PC-3 (cell line): ENCODE measurements at regions not wholly inside any gene's neighbourhood (a gene's known extent, or its start where the extent isn't known, plus 50 kb on each side); places are given as distances from the start of the nearest gene placed in this dataset.

Source experiments
- ATAC-seq: fragments of 200-7000 bp; cut with Tn5 transposase; 2 replicates; pipeline ENCODE4 v1.9.1; 2020; ENCODE audit warnings: mild to moderate bottlenecking, moderate library complexity
- BruUV-seq: library from RNA; stranded (reverse); fragments of 400-500 nt; replicated peaks from 2 replicates; lab custom pipeline; 2021; lab: Mats Ljungman, UMichigan
- CTCF ChIA-PET: fragments of 300-600 bp; sonication (Branson Sonifier 250); formaldehyde crosslinking; loops from one replicate; lab custom pipeline; 2022; ENCODE audit warnings: antibody characterized with exemption; lab: Charles Lee
- POLR2A ChIA-PET: fragments of 300-600 bp; sonication (Branson Sonifier 250); formaldehyde crosslinking; loops from one replicate; lab custom pipeline; 2022; ENCODE audit warnings: antibody characterized with exemption; ENCODE audit not compliant: unreplicated experiment; lab: Charles Lee
- DNase-seq: peaks from one replicate; pipeline ENCODE4 v3.0.0-alpha.2; 2015
- H2AFZ ChIP-seq: fragments of 300-600 bp; sonication (generic); 2 replicates; pipeline ENCODE4 v1.6.0; 2016; ENCODE audit warnings: antibody characterized with exemption, low read length
- H3F3A ChIP-seq: fragments of 300-600 bp; sonication (generic); one replicate; pipeline ENCODE4 v1.6.0; 2017; ENCODE audit warnings: antibody characterized with exemption, low read length, control low read depth, mild to moderate bottlenecking; ENCODE audit not compliant: unreplicated experiment
- H3K27ac ChIP-seq: fragments of 300-600 bp; sonication (generic); 2 replicates; pipeline ENCODE4 v1.5.1; 2016; ENCODE audit warnings: mild to moderate bottlenecking, low read length
- H3K27me3 ChIP-seq: fragments of 300-600 bp; sonication (generic); 2 replicates; pipeline ENCODE4 v1.6.1; 2016; ENCODE audit warnings: low read length, mixed read lengths
- H3K36me3 ChIP-seq: fragments of 300-600 bp; sonication (generic); 2 replicates; pipeline ENCODE4 v1.6.1; 2016; ENCODE audit warnings: low read depth, mixed run types, low read length, mixed read lengths
- H3K4me1 ChIP-seq: fragments of 300-600 bp; sonication (generic); 2 replicates; pipeline ENCODE4 v1.5.1; 2016; ENCODE audit warnings: low read length; ENCODE audit not compliant: insufficient read depth
- H3K4me2 ChIP-seq: fragments of 300-600 bp; sonication (generic); 2 replicates; pipeline ENCODE4 v1.6.0; 2016; ENCODE audit warnings: low read length
- H3K4me3 ChIP-seq: fragments of 300-600 bp; sonication (generic); 2 replicates; pipeline ENCODE4 v1.5.1; 2016; ENCODE audit warnings: mild to moderate bottlenecking, low read length, mixed read lengths
- H3K79me2 ChIP-seq: fragments of 300-600 bp; sonication (generic); 2 replicates; pipeline ENCODE4 v1.6.1; 2017; ENCODE audit warnings: low read length, mixed read lengths
- H3K9ac ChIP-seq: fragments of 300-600 bp; sonication (generic); 2 replicates; pipeline ENCODE4 v1.6.0; 2016; ENCODE audit warnings: mild to moderate bottlenecking, low read length
- H3K9me2 ChIP-seq: fragments of 300-600 bp; sonication (generic); replicated peaks from 2 replicates; pipeline ENCODE4 v1.6.1; 2016; ENCODE audit warnings: mixed run types, low read length, mixed read lengths
- H3K9me3 ChIP-seq: fragments of 300-600 bp; sonication (generic); 2 replicates; pipeline ENCODE4 v1.6.1; 2016; ENCODE audit warnings: low read length, mixed read lengths
- H4K20me1 ChIP-seq: fragments of 300-600 bp; sonication (generic); 2 replicates; pipeline ENCODE4 v1.6.1; 2016; ENCODE audit warnings: low read length, mixed read lengths
- EZH2 ChIP-seq: fragments of 300-600 bp; sonication (generic); IDR thresholded peaks from one replicate; pipeline ENCODE4 v1.6.1; 2017; ENCODE audit warnings: antibody characterized with exemption, mild to moderate bottlenecking, low read length; ENCODE audit not compliant: unreplicated experiment
- EZH2phosphoT487 ChIP-seq: fragments of 300-600 bp; sonication (generic); IDR thresholded peaks from 2 replicates; pipeline ENCODE4 v1.6.1; 2018; ENCODE audit warnings: mild to moderate bottlenecking, antibody characterized with exemption, low read length, borderline replicate concordance
- intact Hi-C: fragments of 100-400 bp; cut with micrococcal nuclease; formaldehyde crosslinking; loops from 2 replicates; pipeline ENCODE4 v1.9.0; 2023
- TF ChIP-seq, protein P1 (sequence below): fragments of 300-600 bp; sonication (generic); conservative IDR thresholded peaks from 2 replicates; pipeline ENCODE4 v1.5.1; 2017; ENCODE audit warnings: antibody characterized with exemption, low read depth, mild to moderate bottlenecking, low read length

DNA sequence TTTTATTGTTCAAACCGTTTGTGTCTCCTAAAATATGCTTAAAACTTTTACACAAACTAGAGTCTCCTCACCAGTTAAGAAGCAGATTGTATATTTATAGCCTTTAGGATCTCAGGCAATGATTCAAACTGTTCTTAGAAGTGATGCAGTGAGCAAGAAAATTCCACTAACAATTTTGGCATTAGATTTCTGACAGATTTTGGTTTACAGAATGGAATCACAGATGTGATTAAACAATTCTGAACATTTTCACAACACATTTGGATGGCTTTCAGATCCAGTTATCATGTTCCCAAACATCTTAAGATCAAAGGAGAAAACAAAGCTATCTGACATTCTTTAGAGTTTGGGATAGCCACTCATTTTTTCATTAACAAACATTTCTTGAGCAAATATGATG is 181.7 kb upstream of the RIOK2 start:
- no peak for DNase-seq
- intact Hi-C loops, result no loop called here
- H3K9me3 ChIP-seq, result no peaks in the 10 kb centered on the region
- H3K27me3 ChIP-seq, result no peaks in the 10 kb centered on the region
- no peak overlapping the region for H2AFZ ChIP-seq
- POLR2A ChIA-PET, result no interaction called here
- H3F3A ChIP-seq, result no peaks in the 10 kb centered on the region
- H4K20me1 ChIP-seq, result no peaks in the 10 kb centered on the region
- H3K4me3 ChIP-seq, result no peak overlapping the region
- CTCF ChIA-PET, result no interaction called here
- no peak overlapping the region for H3K27ac ChIP-seq
- no peak for TF ChIP-seq EZH2phosphoT487
- TF ChIP-seq, protein P1, sequence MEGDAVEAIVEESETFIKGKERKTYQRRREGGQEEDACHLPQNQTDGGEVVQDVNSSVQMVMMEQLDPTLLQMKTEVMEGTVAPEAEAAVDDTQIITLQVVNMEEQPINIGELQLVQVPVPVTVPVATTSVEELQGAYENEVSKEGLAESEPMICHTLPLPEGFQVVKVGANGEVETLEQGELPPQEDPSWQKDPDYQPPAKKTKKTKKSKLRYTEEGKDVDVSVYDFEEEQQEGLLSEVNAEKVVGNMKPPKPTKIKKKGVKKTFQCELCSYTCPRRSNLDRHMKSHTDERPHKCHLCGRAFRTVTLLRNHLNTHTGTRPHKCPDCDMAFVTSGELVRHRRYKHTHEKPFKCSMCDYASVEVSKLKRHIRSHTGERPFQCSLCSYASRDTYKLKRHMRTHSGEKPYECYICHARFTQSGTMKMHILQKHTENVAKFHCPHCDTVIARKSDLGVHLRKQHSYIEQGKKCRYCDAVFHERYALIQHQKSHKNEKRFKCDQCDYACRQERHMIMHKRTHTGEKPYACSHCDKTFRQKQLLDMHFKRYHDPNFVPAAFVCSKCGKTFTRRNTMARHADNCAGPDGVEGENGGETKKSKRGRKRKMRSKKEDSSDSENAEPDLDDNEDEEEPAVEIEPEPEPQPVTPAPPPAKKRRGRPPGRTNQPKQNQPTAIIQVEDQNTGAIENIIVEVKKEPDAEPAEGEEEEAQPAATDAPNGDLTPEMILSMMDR, result no peak
- no peak for TF ChIP-seq EZH2
- H3K9ac ChIP-seq, result no peak overlapping the region
- H3K4me2 ChIP-seq, result no peak overlapping the region
- ATAC-seq, result no peak
- no peaks in the 10 kb centered on the region for H3K9me2 ChIP-seq
- no TSS peak for BruUV-seq
- H3K4me1 ChIP-seq, result no peaks in the 10 kb centered on the region
- no peaks in the 10 kb centered on the region for H3K36me3 ChIP-seq
- no peaks in the 10 kb centered on the region for H3K79me2 ChIP-seq

DNA sequence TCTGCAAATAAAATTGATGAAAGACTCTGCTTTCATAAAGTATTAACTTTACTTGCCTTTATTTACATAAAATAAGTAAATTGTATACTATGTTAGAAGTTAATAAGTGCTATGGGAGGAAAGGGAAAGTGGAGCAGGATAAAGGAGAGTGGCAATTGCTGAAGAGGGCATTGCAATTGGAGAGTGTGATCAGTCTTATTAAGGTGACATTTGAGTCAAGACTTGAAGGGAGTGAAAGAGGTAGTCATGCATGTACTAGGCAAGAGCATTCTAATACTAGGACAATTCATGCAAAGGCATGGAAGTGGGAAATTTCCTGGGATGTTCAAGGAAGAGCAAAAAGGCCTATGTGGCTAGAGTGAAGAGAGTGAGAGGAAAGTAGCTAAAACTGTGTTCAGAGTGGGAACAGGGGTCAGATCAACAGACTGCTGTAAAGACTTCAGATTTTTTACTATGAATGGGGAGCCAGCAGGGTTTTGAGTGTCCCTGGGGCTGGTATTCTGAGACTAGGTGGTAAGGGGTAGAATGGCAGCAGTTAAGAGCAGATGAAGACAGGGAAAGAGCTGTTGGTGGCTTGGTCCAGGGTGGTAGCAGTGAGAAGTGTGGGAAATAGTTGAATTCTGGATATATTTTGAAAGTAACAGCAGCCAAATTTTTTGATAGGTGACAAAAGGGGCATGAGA is 182.3 kb upstream of the RIOK2 start:
- ChIA-PET CTCF (no interaction called here), POLR2A (no interaction called here)
- H3K9me2 ChIP-seq, result no peaks in the 10 kb centered on the region
- H3K79me2 ChIP-seq, result no peaks in the 10 kb centered on the region
- TF ChIP-seq EZH2, result no peak
- no peak for TF ChIP-seq EZH2phosphoT487
- TF ChIP-seq, protein P1, result no peak
- H3K27me3 ChIP-seq, result no peaks in the 10 kb centered on the region
- no peak overlapping the region for H3K9ac ChIP-seq
- no peak overlapping the region for H3K4me2 ChIP-seq
- BruUV-seq, result no TSS peak
- intact Hi-C loops, result no loop called here
- ATAC-seq, result no peak
- no peak overlapping the region for H2AFZ ChIP-seq
- no peak overlapping the region for H3K4me3 ChIP-seq
- no peaks in the 10 kb centered on the region for H4K20me1 ChIP-seq
- H3F3A ChIP-seq, result no peaks in the 10 kb centered on the region
- H3K27ac ChIP-seq, result no peak overlapping the region
- no peaks in the 10 kb centered on the region for H3K36me3 ChIP-seq
- no peaks in the 10 kb centered on the region for H3K9me3 ChIP-seq
- H3K4me1 ChIP-seq, result no peaks in the 10 kb centered on the region
- DNase-seq, result no peak

DNA sequence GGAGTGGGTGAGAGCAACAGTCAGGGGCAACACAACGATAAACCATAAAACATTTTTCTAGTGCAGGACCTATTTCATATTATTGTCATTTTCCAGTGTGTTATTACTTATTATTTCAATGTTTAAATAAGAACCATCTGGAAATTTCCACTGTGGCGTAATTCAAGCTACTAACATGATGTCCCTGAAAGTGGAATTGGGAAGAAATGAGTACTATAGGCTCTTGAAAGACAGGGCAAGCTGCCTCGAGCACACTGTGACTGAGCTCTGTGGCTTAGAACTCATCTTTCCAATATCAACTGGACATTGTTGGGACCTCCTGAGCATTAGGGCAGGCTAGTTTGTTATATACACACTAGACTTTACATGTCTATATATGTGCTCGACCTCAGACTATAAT is 182.9 kb upstream of the RIOK2 start:
- H3K4me1 ChIP-seq, result no peaks in the 10 kb centered on the region
- H3K4me3 ChIP-seq, result no peak overlapping the region
- intact Hi-C loops, result no loop called here
- H4K20me1 ChIP-seq, result no peaks in the 10 kb centered on the region
- no peak for ATAC-seq
- no peaks in the 10 kb centered on the region for H3K9me3 ChIP-seq
- H3K4me2 ChIP-seq, result no peak overlapping the region
- H3K27ac ChIP-seq, result no peak overlapping the region
- H3K9me2 ChIP-seq, result no peaks in the 10 kb centered on the region
- no peak overlapping the region for H3K9ac ChIP-seq
- TF ChIP-seq, protein P1, result no peak
- TF ChIP-seq EZH2phosphoT487, result no peak
- TF ChIP-seq EZH2, result no peak
- H3K36me3 ChIP-seq, result no peaks in the 10 kb centered on the region
- POLR2A ChIA-PET, result no interaction called here
- CTCF ChIA-PET, result no interaction called here
- H3K27me3 ChIP-seq, result no peaks in the 10 kb centered on the region
- no peaks in the 10 kb centered on the region for H3K79me2 ChIP-seq
- no TSS peak for BruUV-seq
- no peak for DNase-seq
- H3F3A ChIP-seq, result no peaks in the 10 kb centered on the region
- H2AFZ ChIP-seq, result no peak overlapping the region
